Stimulated activated CD4-positive, alpha-beta T cell treated with anti-CD3 and anti-CD28 coated beads, Interleukin-4, amount 100 ng/mL, for 24 hours (primary cell): ENCODE measurements at regions not wholly inside any gene's neighbourhood (a gene's known extent, or its start where the extent isn't known, plus 50 kb on each side); places are given as distances from the start of the nearest gene placed in this dataset.

Experiments used
- DNase-seq: peaks from one replicate; pipeline ENCODE4 v3.0.0-alpha.2; 2020

DNA sequence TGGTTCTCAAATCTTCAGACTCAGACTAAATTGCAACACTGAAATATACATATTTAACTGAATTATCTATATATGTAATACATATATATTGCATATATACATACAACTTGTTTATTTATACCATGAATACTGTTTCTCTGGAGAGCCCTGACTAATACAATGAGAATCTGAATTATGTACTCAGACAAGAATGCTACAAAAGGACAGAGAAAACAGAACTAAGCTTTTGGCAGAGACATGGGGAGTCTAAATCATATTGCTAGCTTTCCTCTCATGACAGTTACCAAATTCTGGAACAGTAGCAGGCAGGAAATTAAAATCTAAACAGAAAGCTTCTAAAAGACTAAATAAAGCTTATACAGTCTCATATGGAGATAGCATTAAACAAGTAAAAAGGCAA lies 142.4 kb upstream of the KCNMB2 start:
- DNase-seq: no peak

DNA sequence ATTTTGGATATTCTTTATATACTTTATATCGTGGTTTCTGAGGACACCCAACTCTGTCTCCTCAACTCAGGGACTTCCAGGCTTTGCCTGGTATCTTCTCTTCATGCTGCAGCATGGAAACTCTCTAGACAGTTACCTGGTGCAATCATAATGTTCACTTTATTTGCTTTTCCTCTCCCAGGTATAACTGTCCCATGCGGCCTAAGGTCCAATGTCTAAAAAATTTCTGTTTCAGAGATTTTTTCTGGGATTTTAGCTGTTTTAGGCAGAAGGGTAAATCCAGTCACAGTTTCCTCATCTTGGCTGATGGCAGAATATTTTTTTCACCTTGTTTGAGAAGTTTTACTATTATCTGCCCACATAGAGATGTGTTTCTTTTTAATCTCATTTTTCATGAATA lies 139.9 kb upstream of the KCNMB2 start:
- DNase-seq: no peak

DNA sequence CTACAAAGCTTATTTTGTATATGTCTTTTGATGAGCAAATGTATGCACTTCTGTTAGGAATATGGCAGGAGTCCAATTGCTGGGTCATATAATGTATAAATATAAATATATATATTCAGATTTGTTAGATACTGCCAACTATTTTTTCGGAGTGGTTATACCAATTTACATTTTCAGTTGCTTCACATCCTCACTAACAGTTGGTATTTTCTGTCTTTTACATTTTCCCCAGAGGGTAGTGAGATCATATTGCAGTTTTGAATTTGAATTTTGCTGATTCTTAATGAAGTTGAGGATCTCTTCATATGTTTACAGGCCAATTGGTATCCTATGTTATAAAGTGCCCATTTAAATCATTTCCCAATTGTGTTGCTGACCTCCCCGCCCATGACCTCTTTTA lies 139.0 kb upstream of the KCNMB2 start:
- no peak for DNase-seq

DNA sequence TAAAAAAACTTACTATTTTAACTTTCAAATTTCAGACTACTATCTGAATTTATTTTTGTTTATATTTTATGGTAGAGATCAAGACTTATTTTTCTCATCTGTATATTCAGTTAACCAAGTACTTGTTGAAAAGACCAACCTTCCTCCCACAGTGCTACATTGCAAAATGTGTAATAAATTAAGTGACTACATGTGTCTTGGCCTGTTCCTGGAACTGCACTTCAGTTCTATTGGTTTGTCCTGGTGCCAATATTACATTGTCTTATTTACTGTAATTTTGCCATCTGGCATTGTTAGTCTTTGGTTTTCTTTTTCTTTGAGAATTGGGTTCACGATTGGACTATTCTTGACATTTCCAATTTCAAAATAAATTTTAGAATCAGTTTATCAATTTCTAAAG lies 138.4 kb upstream of the KCNMB2 start:
- DNase-seq: no peak

DNA sequence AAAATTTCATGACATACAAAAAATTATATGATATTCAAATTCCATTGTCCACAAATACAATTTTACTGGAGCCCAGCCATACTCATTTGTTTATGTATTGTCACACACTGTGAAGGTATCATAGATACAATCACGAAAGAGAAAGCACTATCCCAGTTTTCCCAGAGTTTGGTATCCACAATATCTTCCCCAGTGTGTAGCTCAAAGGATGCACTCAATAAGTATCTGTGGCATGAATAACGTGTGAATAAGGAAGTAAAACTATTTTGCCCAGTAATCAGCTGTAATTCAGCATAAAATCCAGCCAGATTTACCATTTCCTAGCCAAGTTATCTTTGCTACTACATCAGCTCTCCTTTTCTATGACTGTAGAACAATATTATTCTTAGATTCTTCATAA lies 131.3 kb upstream of the KCNMB2 start:
- no peak for DNase-seq

DNA sequence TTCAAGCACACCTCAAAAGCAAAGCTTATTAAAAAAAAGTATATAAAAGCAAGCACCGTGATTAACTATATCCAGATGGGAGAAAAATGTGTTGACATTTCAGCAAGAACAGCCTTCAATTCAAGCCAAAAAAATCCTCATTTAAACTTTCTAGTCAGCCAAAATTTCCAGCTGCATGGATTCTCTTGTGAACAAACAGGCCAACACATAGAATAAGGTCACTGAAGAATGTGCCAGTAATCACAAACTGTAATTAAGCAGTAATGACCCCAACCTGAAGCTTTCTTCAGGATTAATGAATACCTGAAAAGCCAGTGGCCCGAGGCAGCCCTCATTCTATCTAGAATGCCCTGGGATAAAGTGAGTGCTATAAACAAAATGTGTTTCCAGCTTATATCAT lies 130.7 kb upstream of the KCNMB2 start:
- no peak for DNase-seq

DNA sequence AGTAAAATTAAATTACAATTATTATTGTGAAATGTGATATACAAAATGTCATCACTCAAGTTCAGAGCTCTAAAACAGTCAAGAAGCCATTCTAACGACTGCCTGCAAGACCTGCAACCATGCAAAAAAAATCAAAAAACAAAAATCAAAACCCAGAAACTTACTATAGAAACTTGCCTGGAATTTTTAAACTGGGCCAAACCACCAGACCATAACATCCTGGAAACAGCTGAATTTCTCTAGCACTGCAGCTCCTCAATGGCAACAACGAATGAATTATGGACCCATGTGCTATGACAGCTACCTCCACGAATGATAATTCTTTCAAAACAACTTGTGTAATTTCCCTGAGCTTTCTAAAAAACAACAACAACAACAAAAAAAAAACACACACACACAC lies 130.0 kb upstream of the KCNMB2 start:
- DNase-seq: no peak

DNA sequence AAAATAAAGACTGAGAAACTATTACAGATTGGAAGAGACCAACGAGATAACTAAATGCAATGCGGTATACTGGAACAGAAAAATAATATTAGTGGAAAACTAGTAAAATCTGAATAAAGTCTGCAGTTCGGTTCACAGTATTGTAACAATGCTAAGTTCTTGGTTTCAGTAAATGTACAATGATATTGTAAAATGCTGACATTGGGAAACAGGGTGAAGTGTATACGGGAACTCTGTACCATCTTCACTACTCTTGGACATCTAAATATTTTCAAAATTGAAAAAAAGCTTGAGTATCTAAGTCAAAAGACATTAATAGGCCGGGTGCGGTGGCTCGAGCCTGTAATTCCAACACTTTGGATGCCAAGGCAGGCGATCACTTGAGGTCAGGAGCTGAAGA lies 120.9 kb upstream of the KCNMB2 start:
- no peak for DNase-seq

DNA sequence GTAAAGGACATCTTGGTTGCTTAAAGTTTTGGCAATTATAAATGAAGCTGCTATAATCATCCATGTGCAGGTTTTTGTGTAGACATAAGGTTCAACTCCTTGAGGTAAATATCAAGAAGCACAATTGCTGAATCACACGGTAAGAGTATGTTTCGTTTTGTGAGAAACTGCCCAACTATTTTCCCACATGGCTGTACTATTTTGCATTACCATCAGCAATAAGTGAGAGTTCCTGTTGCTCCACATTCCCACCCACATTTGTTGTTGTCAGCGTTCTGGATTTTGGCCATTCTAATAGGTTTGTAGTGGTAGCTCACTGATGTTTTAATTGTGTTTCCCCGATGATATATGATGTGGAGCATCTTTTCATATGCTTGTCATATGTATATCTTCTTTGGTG lies 118.5 kb upstream of the KCNMB2 start:
- DNase-seq: no peak

DNA sequence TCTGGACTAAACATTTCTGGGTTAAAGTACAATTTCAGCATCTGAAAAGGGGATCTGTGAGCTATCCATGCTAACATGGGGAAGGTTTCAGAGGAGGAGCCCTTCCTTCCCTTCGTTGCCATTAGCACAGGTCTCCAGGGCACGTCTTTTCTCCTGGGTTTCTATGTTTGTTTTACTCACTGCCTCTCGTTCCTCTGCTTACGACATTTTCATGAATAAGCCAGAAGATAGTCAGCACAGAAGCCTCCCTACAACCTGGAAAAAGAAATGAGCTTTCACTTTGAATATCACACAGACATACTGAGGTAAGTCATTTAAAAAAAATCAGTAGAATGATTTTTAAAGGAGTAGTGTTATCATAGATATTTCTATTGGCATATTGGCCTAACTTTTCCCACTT lies 117.2 kb upstream of the KCNMB2 start:
- DNase-seq: no peak

DNA sequence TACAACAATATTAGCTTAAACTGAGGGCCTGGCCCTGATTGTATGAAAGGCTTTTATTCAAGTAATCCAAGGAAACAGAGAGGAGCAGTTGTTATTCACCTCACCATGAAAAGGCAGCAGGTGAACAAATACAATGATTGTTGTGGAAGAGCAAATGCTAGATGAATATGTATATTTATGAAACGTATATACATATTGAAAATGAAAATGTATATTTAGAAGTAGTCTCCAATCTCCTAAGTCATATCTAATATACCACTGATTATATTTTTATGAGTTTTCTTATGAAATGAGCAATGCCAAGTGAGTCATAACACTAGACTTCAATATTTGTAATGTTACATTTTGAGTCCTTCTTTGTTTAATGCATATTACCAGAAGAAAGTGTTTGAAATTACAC lies 116.2 kb upstream of the KCNMB2 start:
- DNase-seq: no peak

DNA sequence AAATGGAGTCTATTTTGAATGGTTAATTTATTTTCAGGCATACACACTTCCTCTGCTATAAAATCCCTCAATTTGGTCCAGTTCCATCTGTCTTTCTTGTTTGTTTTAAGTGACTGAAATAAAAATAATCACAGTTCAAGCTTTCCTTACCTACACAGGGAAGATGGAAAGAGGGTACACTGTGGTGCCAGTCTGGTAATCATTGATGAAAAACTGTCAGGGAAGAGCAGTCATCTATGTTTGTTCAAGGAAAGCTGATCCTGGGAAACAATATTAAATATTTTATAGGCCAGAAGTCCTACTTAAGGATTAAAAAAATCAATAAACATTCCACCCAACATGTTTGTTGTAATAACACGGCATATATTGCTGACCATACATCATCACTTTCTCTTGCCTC lies 115.2 kb upstream of the KCNMB2 start:
- no peak for DNase-seq

DNA sequence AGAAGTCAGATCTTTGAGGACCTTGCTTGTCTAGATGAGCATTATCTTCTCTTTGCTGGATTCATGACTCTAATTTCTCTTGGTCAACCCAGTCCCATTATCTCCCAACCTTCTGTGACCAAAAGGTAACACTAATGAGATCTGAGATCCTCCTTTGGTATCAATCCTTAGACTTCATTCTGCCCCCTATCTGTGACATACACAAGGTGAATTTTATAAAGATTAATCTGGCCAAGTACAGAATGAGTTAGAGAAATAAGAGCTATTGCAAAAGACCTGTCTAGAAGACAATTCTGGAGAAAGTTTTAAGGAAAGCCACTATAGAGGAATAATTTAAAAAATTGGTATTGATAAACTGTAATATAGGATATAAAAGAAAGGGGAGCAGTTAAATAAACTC lies 113.8 kb upstream of the KCNMB2 start:
- DNase-seq: no peak

DNA sequence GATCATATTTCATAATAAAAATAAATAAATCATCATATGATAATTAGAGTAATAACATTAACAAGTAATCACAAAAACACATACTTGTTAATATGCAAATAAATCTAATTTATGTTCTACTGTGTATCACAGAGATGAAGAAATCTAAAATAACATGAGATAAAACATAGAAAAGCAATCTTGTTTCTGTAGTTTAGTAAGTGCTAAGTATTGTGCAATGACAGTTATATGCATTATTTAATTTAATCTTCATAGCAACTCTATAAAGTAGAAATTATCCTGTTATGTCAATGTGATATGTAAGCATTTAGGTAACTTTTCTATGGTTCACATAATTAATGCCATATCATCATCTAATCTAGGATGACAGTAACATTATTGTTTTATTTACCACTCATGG lies 108.2 kb upstream of the KCNMB2 start:
- DNase-seq: no peak

DNA sequence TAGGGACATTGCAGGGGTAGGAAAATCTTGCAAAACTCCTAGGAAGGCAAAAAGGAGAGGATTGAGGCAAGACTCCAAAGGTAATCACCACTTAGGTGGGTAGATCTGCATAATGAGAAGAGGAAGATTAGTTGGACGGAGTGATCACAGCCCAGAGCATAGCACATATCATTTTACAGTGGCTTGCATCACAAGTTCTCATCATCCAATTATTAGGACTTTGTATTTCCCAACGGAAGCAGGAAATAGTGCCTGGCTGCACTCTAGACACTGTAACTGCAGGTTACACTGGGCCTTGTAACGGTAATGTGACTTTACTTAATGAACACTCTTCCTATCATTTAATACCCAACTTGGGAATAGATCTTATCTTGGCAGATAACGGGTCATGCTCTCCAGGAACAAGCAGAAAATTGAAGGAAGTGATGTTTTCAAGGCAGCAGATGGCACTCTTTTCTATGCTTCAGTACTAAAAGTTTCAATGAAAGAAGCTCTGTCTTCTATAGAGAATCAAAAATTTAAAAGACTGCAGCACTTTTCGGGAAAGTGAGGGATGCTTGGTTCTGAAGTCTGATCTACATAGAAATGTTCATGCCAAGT lies 101.9 kb upstream of the KCNMB2 start:
- no peak for DNase-seq

DNA sequence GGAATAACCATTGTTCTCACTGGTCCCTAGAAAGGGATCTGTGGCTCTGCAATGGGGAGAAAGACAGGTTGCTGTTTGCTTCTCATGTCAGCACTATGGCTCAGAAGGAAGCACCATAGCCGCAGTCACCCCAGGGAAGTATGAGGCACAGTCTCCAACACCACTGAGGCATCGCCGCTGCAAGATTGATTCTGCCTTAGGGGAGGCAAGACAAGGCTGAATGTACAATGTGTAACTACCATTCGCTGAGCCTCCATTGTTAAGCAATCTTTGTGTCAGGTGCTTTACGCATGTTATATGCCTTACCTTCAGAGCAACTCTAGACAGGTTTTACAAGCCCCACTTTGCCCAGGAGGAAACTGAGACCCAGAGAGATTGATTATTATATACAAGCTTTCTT lies 100.7 kb upstream of the KCNMB2 start:
- DNase-seq: no peak

DNA sequence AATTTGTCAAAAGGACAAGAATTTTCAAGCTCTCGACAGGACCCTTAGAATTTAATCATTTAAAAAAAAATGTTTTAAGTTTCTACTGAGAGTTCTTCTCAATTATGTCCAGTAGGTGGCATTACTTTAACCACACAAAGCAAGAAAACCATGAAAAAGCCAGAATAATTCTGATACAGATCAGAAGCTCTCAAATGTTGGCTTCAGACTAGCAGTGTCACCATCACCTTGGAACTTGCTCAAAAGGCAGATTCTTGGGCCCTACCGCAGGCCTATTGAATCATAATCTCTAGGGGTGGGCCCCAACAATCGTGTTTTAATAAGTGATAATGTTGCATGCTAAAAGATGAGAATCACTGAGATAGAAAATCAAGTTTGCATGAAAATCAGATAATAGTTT lies 99.5 kb upstream of the KCNMB2 start:
- DNase-seq: no peak

DNA sequence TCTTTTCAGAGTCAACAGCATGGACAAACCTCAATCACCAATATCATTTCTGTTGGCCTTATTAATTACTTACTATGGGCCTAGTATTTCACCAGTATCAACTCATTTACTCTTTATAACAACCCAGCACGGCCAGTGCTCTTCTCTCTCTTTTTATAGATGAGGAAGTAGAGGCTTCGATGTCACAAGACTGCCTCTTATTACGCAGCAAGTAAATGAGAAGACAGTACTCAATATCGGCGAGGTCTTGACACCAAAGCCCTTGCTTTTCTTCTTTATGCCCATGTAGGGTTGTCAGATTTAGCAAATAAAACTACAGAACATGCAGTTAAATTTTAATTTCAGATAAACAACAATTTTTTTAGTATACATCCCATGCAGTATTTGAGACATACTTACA lies 99.0 kb upstream of the KCNMB2 start:
- DNase-seq: no peak

DNA sequence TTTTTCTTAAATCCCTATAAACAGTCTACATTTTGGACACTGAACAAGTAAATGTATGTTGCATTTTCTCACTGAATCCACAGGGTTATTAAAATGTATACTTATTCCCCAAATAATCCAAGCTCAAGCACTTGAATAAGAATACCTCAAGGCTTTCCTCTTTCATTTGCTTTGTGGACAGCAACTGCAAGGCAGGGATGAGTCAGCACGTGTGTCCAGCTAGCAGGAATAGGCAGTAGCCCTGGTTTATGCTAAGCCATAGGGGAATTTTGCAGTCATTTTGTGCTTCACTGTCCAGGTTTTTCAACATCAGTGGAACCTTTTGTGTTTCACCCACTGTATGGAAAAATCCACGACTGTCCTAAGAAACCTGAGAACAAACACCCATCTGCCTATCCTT lies 96.7 kb upstream of the KCNMB2 start:
- DNase-seq: no peak

DNA sequence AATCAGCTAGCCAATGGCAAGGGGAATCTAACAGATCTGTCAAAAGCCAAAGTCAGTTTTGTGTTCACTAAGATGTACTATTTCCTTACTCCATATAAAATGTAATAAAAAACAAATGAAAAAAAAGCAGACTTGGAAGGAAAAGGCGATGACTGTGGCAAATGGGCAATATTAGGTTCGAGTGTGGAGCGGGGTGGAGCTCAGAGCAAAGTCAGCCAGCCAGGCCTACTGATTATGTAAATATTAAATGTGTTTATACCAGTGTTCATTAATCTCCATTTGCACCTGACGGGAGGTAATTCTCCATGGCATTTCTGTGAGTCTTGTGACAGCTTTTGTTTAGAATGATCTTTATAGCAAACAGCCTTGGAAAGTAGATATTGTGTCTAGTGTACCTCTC lies 96.2 kb upstream of the KCNMB2 start:
- no peak for DNase-seq

DNA sequence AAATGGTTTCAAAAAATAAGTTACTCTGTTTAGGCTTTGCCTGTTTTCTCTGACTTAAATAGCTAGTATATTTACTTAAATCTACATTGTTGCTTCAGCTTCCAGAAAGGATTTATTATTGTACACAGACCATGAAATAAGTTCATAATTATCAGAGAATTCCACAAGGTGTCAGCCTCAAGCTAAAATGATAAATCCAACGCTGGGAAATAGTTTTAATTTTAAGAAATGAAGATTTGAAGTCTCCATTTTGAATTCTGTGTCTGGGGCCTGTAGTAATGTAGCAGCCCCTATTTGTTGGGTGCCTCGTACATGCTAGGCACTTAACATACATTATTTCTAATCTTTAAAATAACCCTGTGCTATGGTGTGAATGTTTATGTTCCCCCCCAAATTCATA lies 92.6 kb upstream of the KCNMB2 start:
- no peak for DNase-seq

DNA sequence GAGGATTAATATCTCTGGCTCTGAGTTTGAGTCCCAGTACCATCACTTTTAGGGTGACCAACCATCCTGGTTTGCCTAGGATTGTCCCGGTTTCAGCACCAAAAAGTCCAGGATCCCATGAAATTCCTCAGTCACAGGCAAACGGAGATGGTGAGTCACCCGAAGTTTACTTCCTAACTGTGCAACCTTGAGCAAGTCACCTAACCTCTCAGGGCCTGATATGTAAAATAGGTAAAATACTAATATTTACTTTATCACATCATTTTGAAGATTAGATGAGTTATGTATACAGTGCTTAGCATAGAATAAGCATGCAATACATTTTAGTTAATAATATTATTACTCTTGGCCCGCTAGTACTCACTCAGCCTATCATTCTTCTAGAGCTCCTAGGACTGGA lies 91.1 kb upstream of the KCNMB2 start:
- DNase-seq: no peak

DNA sequence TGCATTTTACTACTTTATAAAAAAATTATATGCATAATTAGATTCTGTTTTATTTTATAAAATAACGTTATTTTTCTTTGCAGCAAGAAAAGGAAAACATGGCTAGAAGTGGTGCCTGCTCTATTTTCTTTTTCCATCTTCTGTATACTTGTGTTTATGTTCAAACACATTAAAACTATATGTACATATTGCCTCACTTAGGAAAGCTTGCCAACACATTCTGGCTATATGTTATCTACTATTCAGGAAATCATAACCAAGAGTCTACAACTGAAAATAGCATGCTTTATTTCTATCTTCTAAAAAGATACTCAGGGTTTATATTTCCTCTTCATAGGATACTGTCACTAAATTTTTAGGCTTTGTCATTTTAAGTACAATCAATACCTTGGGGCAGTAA lies 90.2 kb upstream of the KCNMB2 start:
- DNase-seq: no peak

DNA sequence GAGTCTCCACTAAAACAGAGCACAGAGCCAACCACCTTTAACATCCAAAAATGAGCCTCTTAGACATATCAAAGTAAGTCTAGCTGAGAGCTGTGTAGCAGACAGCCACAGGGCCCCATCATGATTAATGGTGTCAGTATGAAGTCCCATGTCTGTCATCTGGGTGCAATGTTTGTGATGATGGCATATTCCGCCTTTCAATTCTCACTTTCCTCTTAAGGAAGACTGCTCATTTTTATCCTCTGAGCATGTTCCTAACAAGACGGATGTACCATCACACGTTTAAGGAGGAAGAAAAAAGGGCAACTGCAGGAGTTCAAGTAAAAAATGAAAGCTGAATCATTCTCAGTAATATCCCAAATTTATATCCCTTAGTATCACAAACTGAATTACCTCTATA lies 85.8 kb upstream of the KCNMB2 start:
- no peak for DNase-seq

DNA sequence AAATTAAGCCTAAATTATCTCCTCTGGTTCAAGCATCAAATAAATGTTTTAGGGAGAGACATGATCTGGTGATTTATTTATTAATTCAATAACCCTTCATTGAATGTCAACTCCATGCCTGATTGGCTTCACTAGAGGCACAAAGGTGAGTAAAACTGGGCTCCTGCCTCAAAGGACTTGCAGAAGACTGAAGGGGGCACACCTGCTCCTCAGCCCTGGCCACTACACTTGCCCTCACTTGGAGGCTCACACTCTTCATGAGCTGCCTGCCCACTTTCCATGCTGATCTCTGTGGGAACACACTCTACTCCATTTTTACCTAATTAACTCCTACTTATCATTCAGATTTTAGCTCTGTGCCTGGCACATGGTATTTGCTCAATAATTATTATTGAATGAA lies 84.4 kb upstream of the KCNMB2 start:
- DNase-seq: no peak

DNA sequence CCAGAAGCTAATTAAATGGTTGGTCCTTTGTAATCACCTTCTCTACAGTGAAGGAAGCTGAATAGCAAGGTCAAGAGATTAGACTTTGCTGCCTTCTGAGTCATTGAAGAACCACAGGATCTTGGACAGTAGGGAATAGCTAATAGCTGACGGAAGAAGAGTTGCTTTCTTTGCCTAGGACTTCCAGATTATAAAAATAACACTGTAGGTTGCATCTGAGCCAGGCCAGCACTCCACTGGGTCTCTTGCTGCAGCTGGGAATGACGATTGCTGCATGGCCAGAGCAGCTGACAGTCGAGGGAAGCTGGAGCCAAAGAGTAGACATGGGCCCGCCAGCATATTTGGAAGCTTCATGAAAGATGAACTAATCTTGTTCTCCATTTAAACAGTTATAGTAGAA lies 81.5 kb upstream of the KCNMB2 start:
- no peak for DNase-seq
